RWPE2 (cell line): ENCODE measurements at regions not wholly inside any gene's neighbourhood (a gene's known extent, or its start where the extent isn't known, plus 50 kb on each side); places are given as distances from the start of the nearest gene placed in this dataset.

Experiments used
- ATAC-seq: fragments of 200-7000 bp; cut with Tn5 transposase; 3 replicates; pipeline ENCODE4 v1.9.1; 2021; ENCODE audit warnings: low read depth
- DNase-seq: peaks from one replicate; pipeline ENCODE4 v3.0.0-alpha.2; 2020; ENCODE audit warnings: low spot score
- H3K27ac ChIP-seq: fragments of 450-650 bp; 2 replicates; pipeline ENCODE4 v1.5.1; 2017; ENCODE audit warnings: mild to moderate bottlenecking; ENCODE audit not compliant: poor library complexity, severe bottlenecking
- H3K27me3 ChIP-seq: fragments of 250-450 bp; sonication (Bioruptor Pico); 2 replicates; pipeline ENCODE4 v1.5.1; 2021; ENCODE audit warnings: mild to moderate bottlenecking, moderate library complexity; ENCODE audit not compliant: insufficient read depth, poor library complexity, severe bottlenecking
- H3K36me3 ChIP-seq: fragments of 250-450 bp; sonication (Bioruptor Pico); 2 replicates; pipeline ENCODE4 v1.5.1; 2020; ENCODE audit warnings: low read depth, mild to moderate bottlenecking, moderate library complexity
- H3K4me1 ChIP-seq: fragments of 250-450 bp; sonication (Bioruptor Pico); 2 replicates; pipeline ENCODE4 v1.5.1; 2021; ENCODE audit warnings: mild to moderate bottlenecking, moderate library complexity; ENCODE audit not compliant: insufficient read depth, poor library complexity, severe bottlenecking
- H3K4me3 ChIP-seq: fragments of 250-450 bp; sonication (Bioruptor Pico); 2 replicates; pipeline ENCODE4 v1.5.1; 2021; ENCODE audit warnings: mild to moderate bottlenecking, moderate library complexity; ENCODE audit not compliant: severe bottlenecking
- H3K9me3 ChIP-seq: fragments of 250-450 bp; sonication (Bioruptor Pico); 2 replicates; pipeline ENCODE4 v1.5.1; 2021; ENCODE audit warnings: mild to moderate bottlenecking, moderate library complexity; ENCODE audit not compliant: severe bottlenecking
- CTCF ChIP-seq: fragments of 450-650 bp; IDR thresholded peaks from one replicate; pipeline ENCODE4 v1.5.1; 2017; ENCODE audit warnings: mild to moderate bottlenecking, moderate library complexity; ENCODE audit not compliant: poor library complexity, severe bottlenecking

GRCh38 chr11:56932572-56933220, 56.0 kb upstream of the OR5AK2 start:
- DNase-seq, result no peak
- no peaks in the 10 kb centered on the region for H3K36me3 ChIP-seq
- peak; percentile 97 for ATAC-seq
- no peaks in the 10 kb centered on the region for H3K9me3 ChIP-seq
- no peaks in the 10 kb centered on the region for H3K27me3 ChIP-seq
- no peak for TF ChIP-seq CTCF
- peak overlapping the region; percentile 83 for H3K27ac ChIP-seq
- H3K4me3 ChIP-seq, result no peak overlapping the region
- H3K4me1 ChIP-seq, result peaks cover 14% of the 10 kb centered on the region

DNA sequence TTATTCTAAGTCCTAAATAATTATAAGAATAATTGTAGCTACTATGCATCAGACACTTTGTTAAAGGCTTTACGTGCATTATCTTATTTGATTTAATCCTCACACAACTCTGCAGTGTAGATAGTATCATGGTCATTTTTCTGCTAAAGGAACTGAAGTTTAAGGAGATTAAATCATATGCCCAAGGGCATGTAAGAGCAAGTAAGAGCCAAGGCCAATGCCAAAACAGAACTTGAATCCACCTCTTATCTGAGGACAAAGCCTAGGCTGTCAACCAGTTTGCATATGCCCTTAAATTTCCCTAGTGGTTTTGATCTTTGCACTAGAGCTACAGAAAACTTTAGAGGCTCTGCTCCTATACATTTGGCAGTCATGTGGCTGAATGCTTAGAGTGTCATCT, 65.6 kb upstream of the OR5AK2 start:
- ATAC-seq (0 out of 3 replicates have a peak, but pooled peaks have one; percentile 21), DNase-seq (no peak)
- Histone ChIP-seq H3K4me3 (no peak overlapping the region), H3K27ac (peak overlapping the region; percentile 19), H3K9me3 (no peaks in the 10 kb centered on the region), H3K36me3 (no peaks in the 10 kb centered on the region), H3K4me1 (peaks cover 3% of the 10 kb centered on the region), H3K27me3 (no peaks in the 10 kb centered on the region)
- TF ChIP-seq CTCF, result no peak

- no peak for TF ChIP-seq CTCF
- H3K9me3 ChIP-seq, result no peaks in the 10 kb centered on the region
- H3K4me1 ChIP-seq, result peaks cover 3% of the 10 kb centered on the region
- H3K36me3 ChIP-seq, result no peaks in the 10 kb centered on the region
- ATAC-seq, result no peak
- DNase-seq, result no peak
- H3K27ac ChIP-seq, result no peak overlapping the region
- H3K4me3 ChIP-seq, result no peak overlapping the region
- no peaks in the 10 kb centered on the region for H3K27me3 ChIP-seq
These were observed 66.3 kb upstream of the OR5AK2 start for GRCh38 chr11:56922421-56922820.

GRCh38 chr11:56917708-56918400, 70.9 kb upstream of the OR5AK2 start:
- ATAC-seq, result no peak
- Histone ChIP-seq H3K9me3 (no peaks in the 10 kb centered on the region), H3K27ac (no peak overlapping the region), H3K36me3 (no peaks in the 10 kb centered on the region), H3K4me3 (no peak overlapping the region), H3K4me1 (no peaks in the 10 kb centered on the region), H3K27me3 (no peaks in the 10 kb centered on the region)
- no peak for DNase-seq
- TF ChIP-seq CTCF, result no peak

DNA sequence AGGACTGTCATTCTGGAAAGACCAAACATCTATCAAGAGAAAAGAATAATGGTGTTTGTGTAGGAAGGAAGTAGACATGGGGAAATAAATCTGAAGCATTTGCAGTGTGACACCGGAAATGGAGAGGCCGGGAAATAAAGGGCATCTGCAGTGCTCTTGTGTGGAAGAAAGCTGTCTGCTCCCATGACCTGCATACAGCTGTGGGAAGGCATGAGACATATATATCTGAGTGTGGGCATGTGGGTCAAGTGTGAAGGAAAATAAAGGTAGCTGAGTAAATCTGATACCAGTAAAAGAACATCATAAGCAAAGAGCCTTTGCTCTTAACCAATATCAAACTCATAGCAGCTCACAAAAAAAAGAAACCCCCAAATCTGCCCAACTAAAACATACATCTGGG, 72.1 kb upstream of the OR5AK2 start:
- Histone ChIP-seq H3K4me1 (no peaks in the 10 kb centered on the region), H3K36me3 (no peaks in the 10 kb centered on the region), H3K9me3 (no peaks in the 10 kb centered on the region), H3K27me3 (no peaks in the 10 kb centered on the region), H3K4me3 (no peak overlapping the region), H3K27ac (no peak overlapping the region)
- ATAC-seq (no peak), DNase-seq (no peak)
- no peak for TF ChIP-seq CTCF
